Right lobe of liver (tissue), 4 donors: ENCODE measurements at regions not wholly inside any gene's neighbourhood (a gene's known extent, or its start where the extent isn't known, plus 50 kb on each side); places are given as distances from the start of the nearest gene placed in this dataset.

Experiments
- CTCF ChIP-seq, 4 donors: fragments of 200-600 bp in 3 of 4; fragments of 450-650 bp in 1 of 4; IDR thresholded peaks; one replicate each; pipeline versions ENCODE4 v1.5.1 to v1.8.0; 2016 to 2022; ENCODE audit warnings: antibody characterized with exemption in 4 of 4, mild to moderate bottlenecking in 2 of 4
- POLR2A ChIP-seq: fragments of 450-650 bp; IDR thresholded peaks from one replicate; pipeline ENCODE4 v1.6.1; 2017; ENCODE audit warnings: antibody characterized with exemption, mild to moderate bottlenecking
- donor health status: DM: no; HTN: no; CAD: no.
- donor health status: DM: no; HTN: no; CAD: no.
- donor health status: DM: no; HTN: yes; CAD: no.

GRCh38 chr2:183474912-183475695 lies 350.9 kb downstream of the NUP35 start:
- TF ChIP-seq CTCF (IDR thresholded peaks at IDR 0.05) (no peak), POLR2A (no peak)
